Neural crest cell (in vitro differentiated cells): ENCODE measurements at regions not wholly inside any gene's neighbourhood (a gene's known extent, or its start where the extent isn't known, plus 50 kb on each side); places are given as distances from the start of the nearest gene placed in this dataset.

ENCODE experiments used
- DNase-seq: peaks from one replicate; pipeline ENCODE4 v3.0.0; 2021; ENCODE audit warnings: low read depth, mixed read lengths, low spot score
- H3K27ac Mint-ChIP-seq: one replicate; pipeline ENCODE4 v1.8.0; 2021; ENCODE audit warnings: mild to moderate bottlenecking, mixed read lengths; ENCODE audit not compliant: unreplicated experiment
- H3K27me3 Mint-ChIP-seq: 2 replicates; pipeline ENCODE4 v1.8.0; 2021; ENCODE audit warnings: low read depth, mild to moderate bottlenecking, mixed read lengths
- H3K36me3 Mint-ChIP-seq: 2 replicates; pipeline ENCODE4 v1.8.0; 2021; ENCODE audit warnings: low read depth, mild to moderate bottlenecking, mixed read lengths
- H3K4me1 Mint-ChIP-seq: 2 replicates; pipeline ENCODE4 v1.8.0; 2021; ENCODE audit warnings: mixed read lengths
- H3K4me3 Mint-ChIP-seq: one replicate; pipeline ENCODE4 v1.8.0; 2021; ENCODE audit warnings: mild to moderate bottlenecking, mixed read lengths
- H3K9me3 Mint-ChIP-seq: 2 replicates; pipeline ENCODE4 v1.8.0; 2021; ENCODE audit warnings: mixed read lengths
- CTCF ChIP-seq: fragments of 200-600 bp; sonication (generic); conservative IDR thresholded peaks from 2 replicates; pipeline ENCODE4 v1.5.0; 2021; ENCODE audit warnings: antibody characterized with exemption, mild to moderate bottlenecking

DNA sequence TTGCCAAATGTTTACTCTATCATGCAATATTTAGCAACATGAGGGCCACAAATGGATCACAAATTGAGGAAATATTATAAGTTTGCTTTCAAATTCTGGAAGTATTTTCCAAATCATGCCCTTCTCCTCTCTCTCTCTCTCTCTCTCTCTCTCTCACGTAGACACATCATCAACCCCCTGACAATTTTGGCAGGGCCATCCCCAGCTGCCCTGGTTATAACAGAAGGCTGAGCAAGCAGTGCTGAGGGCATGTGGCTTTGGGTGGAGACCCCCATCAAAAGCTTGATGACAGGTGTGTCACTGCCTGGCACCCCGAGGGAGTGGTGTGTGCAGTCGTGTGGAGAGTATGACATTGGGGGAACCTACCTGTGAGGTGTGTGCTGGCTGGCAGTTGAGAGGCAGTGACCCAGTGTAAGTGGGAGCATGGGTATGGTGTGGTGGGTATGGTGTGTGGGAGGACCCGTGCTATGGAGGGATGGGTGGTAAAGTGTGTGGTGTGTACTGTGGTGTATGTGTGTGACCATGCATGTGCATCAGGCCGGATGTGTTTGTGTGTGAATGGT, 224.5 kb downstream of the TTC32 start:
- H3K9me3 Mint-ChIP-seq, result no peaks in the 10 kb centered on the region
- H3K36me3 Mint-ChIP-seq, result no peaks in the 10 kb centered on the region
- TF ChIP-seq CTCF, result no peak
- H3K4me1 Mint-ChIP-seq, result peaks cover 8% of the 10 kb centered on the region
- no peak overlapping the region for H3K27ac Mint-ChIP-seq
- DNase-seq, result no peak
- H3K4me3 Mint-ChIP-seq, result no peak overlapping the region
- peaks cover 2% of the 10 kb centered on the region for H3K27me3 Mint-ChIP-seq

GRCh38 chr2:19676770-19677169, 225.0 kb downstream of the TTC32 start:
- no peak for TF ChIP-seq CTCF
- Mint-ChIP-seq H3K36me3 (no peaks in the 10 kb centered on the region), H3K4me1 (peaks cover 8% of the 10 kb centered on the region), H3K27me3 (peaks cover 2% of the 10 kb centered on the region), H3K9me3 (no peaks in the 10 kb centered on the region), H3K4me3 (no peak overlapping the region), H3K27ac (no peak overlapping the region)
- no peak for DNase-seq

DNA sequence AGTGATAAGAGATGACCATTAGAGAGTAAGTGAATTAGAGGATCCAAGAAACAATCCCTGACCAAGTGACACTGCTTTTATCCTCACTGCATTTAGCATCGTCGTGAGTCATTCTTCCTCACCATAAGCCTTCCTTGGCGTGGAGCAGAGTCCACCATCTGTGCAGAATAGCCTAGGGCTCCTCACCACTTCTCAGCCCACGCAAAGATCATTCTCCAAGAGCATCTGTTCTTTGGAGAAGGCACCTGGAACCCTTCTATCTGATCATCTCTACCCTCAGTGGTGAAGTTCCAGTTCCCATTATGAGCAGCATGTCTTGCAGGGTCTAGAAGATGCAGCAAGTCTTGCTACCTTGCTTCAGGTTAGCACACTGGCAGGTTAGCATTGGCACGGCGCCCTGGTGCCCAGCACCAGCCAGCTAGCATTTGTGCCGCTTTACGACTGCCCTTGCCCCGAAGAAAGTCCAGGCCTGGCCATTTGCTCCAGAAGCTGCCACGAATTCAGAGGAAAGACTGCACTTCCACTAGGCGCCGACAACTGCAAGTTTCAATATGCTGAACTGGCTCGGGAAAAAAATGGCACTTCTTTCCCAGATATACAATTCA, 225.8 kb downstream of the TTC32 start:
- H3K4me1 Mint-ChIP-seq, result peaks cover 8% of the 10 kb centered on the region
- no peaks in the 10 kb centered on the region for H3K36me3 Mint-ChIP-seq
- no peak for DNase-seq
- no peak overlapping the region for H3K27ac Mint-ChIP-seq
- no peak for TF ChIP-seq CTCF
- no peaks in the 10 kb centered on the region for H3K9me3 Mint-ChIP-seq
- peaks cover 2% of the 10 kb centered on the region for H3K27me3 Mint-ChIP-seq
- H3K4me3 Mint-ChIP-seq, result no peak overlapping the region

- peaks cover 2% of the 10 kb centered on the region for H3K27me3 Mint-ChIP-seq
- no peaks in the 10 kb centered on the region for H3K36me3 Mint-ChIP-seq
- peak overlapping the region; percentile 59 for H3K27ac Mint-ChIP-seq
- H3K4me3 Mint-ChIP-seq, result no peak overlapping the region
- H3K4me1 Mint-ChIP-seq, result peaks cover 8% of the 10 kb centered on the region
- no peak for DNase-seq
- H3K9me3 Mint-ChIP-seq, result no peaks in the 10 kb centered on the region
- TF ChIP-seq CTCF, result no peak
Observed at GRCh38 chr2:19675003-19675629, 226.7 kb downstream of the TTC32 start.

GRCh38 chr2:19674051-19675002, 227.5 kb downstream of the TTC32 start:
- Mint-ChIP-seq H3K27me3 (peaks cover 5% of the 10 kb centered on the region), H3K27ac (peak overlapping the region; percentile 59), H3K9me3 (no peaks in the 10 kb centered on the region)

More at GRCh38 chr2:19674051-19675002, 227.5 kb downstream of the TTC32 start:
- H3K36me3 Mint-ChIP-seq, result no peaks in the 10 kb centered on the region
- no peak overlapping the region for H3K4me3 Mint-ChIP-seq
- peaks cover 12% of the 10 kb centered on the region for H3K4me1 Mint-ChIP-seq
- no peak for TF ChIP-seq CTCF
- DNase-seq, result no peak
